ENCODE measurements at regions not wholly inside any gene's neighbourhood (a gene's known extent, or its start where the extent isn't known, plus 50 kb on each side); places are given as distances from the start of the nearest gene placed in this dataset.
"Not testable (repeated sequence)": the region's sequence is repeated elsewhere in the genome, so short reads cannot be mapped to it uniquely, and the experiment has no call there.

DNA sequence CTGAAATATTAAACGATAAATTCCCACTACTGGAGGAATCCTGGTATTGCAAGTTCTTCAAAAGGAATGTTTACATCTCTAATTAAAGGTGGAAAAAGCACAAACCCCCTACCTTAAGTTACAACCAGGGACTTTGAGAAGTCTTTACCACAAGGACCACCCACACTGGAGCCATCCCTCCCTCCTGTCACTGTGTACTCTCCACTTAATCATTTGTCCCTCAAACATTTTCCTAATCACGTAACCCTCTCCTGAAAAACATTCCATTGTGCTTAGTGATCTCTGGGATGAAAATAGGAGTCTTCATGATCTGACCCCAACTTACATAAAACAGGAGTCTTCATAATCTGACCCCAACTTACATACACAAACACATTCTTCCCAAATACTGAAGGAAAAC, 85.7 kb downstream of the SUCLG1 start:
- DNase-seq = no peak

DNA sequence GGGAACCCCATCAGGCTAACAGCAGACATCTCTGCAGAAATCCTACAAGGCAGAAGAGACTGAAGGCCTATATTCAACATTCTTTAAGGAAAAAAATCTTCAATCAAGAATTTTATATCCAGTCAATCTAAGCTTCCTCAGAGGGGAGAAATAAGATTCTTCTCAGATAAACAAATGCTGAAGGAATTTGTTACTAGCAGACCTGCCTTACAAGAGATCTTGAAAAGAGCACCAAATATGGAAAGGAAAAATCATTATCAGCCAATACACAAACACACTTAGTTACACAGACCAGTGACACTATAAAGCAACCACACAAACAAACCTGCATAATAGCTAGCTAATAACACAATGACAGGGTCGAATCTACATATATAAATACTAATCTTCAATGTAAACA, 96.5 kb downstream of the SUCLG1 start:
- DNase-seq = no peak

GRCh38 chr2:84338069-84338468, 121.0 kb downstream of the SUCLG1 start:
- DNase-seq = no peak

- DNase-seq = no peak
These were observed 131.3 kb downstream of the SUCLG1 start for GRCh38 chr2:84327645-84328249.

DNA sequence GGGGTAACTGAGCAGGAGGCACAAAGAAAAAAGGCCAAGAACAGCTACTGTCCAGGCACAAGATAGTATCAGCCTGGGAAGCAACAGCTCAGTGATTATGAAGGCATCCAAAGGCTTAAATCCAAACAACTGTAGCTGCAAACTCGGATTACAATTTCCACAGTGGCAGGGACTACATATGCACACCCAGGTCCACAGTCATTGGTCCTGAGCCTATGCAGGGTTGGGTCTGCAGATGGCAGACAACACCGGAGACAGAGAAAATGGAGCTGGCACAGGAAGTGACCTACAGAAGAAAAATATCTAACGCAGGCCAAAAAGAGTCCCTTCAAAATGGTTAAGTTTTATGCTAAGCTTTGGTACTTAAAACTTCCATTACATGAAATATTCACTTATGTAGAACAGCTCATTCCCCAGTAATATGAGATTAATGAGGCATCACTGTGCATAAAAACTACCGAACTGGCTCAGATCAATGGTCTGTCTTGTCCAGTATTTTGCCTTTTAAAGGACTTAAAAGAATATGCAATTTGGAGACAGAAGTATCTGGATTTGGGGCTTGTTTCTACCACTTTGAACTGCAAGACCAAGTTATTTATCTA, 132.1 kb downstream of the SUCLG1 start:
- DNase-seq = no peak

- no peak for DNase-seq
These were observed 135.2 kb downstream of the SUCLG1 start for GRCh38 chr2:84323890-84324289.

DNA sequence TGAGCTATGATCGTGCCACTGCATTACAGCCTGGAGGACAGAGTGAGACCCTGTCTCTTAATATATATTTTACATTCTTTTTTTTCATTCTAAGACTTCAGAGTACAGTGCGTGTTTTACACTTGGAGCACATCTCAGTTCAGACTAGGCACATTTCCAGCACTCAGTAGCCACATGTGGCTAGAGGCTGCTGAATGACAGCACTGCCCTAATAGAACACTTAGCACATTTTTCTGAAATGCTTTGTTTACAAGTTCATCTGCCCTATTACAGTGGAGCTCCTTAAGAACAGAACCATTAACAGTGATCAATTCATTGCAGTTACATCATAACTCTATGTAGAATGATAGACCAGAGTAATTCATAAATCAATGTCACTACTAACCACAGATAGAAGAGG, 138.1 kb downstream of the SUCLG1 start:
- no peak for DNase-seq

GRCh38 chr2:84319581-84319980, 139.5 kb downstream of the SUCLG1 start:
- no peak for DNase-seq

- no peak for DNase-seq
These were observed 141.9 kb downstream of the SUCLG1 start for GRCh38 chr2:84317135-84317534.

DNA sequence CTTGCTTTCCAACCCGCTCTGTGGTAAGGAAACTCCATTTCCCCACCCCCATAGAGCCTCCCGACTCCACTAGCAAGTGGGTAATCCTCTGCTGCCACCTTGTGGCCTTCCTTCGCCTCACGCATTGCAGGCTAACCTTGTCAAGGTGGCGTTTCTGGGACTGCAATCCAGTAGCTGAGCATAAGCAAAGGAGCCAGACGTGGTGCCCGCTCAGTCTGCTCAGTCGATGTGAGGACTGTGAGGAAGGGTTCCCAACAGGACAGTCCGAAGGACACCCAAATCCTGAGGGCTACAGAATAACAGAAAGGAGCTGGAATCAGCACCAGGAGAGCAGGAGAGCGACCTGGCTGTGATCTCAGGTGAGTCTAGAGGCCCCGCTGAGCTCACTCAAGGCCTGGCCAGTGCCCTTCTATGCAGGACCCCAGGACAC, 144.2 kb downstream of the SUCLG1 start:
- DNase-seq = peak; percentile 65 to 67

DNA sequence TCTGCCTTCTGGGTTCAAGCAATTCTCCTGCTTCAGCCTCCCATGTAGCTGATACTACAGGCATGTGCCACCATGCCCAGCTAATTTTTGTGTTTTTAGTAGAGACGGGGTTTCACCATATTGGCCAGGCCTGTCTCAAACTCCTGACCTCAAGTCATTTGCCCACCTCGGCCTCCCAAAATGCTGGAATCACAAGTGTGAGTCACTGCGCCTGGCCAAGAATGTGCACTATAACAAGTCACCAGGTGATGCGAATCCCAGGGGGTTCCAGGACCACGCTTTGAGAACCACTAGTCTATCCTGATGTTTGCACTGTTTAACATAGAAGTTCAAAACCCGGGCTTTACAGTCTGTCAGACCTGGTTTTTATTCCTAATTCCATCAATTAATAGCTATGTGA, 144.8 kb downstream of the SUCLG1 start:
- DNase-seq = no peak

DNA sequence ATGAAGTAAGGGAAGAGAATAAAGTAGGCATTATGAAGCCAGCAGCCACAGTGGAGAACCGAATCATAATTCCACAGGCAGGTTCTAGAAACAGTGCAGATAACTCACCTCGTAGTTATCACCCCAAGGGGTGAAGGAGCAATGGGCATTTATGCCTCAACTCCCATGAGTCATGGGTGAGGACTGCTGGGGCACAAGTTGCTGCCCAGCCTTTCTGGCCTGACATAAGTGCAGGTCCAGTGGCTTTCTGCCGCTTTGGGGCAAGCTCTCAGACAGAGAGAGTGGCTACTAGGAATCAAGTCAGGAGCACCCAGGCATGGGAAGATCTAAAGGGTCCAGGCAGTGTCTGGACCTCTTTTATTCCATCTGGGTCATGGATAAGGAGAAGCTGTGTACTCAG, 149.8 kb downstream of the SUCLG1 start:
- DNase-seq = no peak

DNA sequence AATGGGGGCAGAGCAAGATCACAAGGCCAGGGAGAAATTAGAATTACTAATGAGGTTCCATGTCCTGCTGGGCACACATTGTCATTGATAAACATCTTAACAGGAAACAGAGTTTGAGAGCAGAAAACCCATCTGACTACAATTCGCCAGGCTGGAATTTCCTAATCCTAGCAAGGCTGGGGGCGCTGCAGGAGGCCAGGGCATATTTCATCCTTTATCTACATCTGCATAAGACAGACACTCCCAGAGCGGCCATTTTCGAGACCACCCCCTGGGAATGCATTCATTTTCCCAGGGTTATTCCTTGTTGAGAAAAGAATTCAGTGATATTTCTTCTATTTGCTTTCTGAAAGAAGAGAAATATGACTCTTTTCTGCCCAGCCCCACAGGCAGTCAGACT, 152.7 kb downstream of the SUCLG1 start:
- DNase-seq = no peak

DNA sequence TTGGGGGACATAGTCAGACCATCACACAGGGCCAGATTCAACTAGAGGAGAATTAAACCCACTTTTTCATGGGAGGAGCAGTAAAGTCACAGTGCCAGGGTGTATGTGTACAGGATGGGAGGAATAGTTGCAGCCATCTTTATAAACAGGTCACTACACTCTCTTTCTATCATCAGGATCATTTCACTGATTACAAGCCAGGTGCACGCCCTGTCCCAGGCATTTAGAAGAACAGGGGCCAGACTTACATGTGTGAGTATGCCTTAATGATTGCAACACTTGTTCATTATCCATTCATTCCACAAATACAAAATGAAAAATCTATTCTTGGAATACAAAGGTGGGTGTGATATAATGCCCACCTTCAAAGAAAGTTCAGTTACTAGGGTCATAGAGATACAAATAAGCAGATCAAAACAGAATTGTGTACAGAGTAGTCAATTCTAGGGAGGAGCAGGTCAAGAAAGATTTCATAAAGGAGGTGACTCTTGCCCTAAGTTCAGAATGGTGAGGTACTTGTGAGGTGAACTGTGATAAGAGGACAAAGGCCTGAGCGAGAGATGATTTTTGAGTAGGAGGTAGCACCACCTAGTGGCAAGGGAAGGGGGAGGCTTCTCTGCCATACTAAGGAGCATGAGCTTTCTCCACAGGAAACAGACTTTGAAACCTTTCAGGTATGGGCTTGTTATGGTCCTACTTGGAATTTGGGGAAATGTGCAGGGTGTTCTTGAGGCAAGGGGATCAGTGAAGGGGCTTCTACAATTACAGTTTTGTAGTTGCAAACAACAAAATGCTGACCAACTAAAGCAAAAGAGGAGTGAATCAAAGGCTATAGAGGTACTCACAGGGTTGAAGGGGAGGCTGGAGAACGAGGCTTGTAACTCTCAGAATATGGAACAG, 156.3 kb downstream of the SUCLG1 start:
- peak; percentile 10 to 23 for DNase-seq

DNA sequence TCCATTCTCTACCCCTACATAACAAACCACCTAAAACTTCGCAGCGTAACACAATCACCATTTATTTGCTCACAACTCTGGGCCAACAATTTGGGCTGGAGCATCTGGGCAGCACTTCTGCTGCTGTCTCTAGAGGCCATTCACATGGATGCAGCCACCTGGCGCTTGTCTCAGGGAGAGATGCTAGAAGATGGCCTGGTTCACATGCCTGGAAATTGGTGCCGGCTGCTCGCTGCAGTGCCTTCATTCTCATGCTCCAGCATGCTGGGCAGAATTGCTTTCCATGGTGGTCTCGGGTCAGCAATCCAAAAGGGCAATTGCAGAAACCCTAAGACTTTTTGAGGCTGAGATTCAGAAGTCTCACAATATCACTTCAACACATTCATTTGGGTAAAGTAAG, 157.4 kb downstream of the SUCLG1 start:
- DNase-seq = no peak

DNA sequence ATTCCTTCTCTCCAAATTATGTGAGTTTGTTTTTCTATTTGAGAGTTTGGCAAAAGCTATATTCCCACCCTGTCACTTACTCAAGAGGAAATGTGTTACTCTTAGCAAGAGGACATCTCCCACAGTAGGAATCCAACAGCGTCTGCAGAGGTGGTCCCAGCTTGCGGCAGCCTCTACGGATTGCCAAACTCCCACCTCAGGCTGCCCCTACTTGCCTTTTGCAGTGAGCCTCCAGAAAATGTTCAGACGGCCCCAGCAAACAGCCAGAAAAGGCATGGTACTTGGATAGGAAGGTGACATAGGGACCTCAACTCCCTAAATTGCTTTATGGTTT, 158.4 kb downstream of the SUCLG1 start:
- no peak for DNase-seq

- not testable (repeated sequence) for DNase-seq
These were observed 158.9 kb downstream of the SUCLG1 start for GRCh38 chr2:84300001-84300695.

DNA sequence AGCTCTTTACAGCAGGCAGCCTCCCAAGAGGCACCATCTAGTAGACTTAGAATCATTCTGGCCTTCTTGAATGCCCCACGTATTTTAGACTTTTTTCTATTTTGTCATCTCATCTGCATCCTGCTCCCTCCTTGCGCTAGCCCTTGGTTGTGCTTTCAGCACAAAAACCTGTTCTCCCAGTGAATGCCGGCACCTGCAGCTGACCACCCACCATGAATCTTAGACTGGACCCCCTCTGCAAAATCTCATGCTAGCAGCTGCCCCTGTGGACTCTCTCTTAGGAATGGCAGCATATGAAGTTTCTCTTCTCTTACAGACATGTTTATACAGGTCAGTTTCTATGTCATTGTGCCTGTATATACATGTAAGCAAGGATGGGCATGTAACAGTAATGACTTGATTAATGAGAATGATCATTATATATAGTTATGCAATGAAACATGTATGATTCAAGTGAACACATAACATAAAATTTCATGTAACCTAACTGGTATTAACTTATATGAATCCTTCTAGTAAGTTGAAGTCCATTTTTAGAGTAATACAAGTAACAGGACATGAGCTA, 159.8 kb downstream of the SUCLG1 start:
- no peak for DNase-seq

GRCh38 chr2:84297155-84297554, 161.9 kb downstream of the SUCLG1 start:
- DNase-seq = no peak

GRCh38 chr2:84293791-84294380, 165.2 kb downstream of the SUCLG1 start:
- no peak for DNase-seq

DNA sequence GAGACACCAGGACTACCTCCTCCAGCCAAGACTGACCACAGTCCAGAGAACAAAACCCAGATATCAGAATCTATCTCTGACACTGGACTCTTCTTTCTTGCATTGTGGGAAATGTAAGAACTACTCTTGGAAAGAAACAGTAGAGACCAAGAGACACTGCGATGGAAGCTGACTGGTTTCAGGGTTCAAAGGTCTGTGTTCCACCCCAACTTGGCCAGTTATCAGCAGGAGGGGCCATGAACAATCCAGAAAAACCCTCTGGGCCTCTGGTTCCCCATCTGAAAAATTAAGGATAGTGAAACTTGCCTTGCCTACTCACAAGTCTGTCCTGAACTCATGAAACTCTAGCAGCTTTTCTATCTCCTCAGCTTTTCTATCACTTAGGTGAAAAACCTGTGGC, 166.5 kb downstream of the SUCLG1 start:
- no peak for DNase-seq

DNA sequence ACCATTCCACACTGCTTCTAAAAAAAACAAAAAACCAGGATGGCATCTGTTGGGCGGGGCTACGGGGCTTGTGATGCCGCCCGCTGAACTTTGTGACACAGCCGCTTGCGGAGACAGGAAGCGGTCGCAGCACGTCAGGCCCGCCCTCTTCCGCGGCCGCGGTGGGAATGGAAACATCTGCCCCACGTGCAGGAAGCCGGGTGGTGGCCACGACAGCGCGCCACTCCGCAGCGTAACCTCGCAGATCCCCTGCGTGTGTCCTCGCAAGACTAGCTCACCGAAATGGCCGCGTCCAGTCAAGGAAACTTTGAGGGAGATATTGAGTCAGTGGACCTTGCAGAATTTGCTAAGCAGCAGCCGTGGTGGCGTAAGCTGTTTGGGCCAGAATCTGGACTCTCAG, 168.5 kb downstream of the SUCLG1 start:
- DNase-seq = no peak

DNA sequence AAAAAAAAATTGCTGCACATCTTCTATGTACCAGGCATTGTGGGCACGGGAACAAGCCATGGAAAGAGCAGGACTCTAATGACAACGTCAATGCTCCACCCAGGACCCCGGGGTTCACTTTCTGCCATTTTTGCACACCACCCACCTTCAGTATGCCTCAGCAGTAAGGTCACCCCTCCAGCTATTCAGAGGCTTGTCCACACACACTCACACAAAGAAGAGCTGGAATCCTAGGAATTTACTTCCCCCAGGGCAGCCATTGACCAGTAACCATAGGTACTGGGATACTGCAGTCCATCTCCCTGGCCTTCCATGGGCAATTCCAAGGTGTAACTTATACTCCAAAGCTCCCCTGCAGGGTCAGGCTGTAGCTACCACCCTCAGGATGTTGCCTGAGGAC, 170.8 kb downstream of the SUCLG1 start:
- no peak for DNase-seq

Data from SHP77 (cell line).